HCT116 (cell line): ENCODE measurements at regions not wholly inside any gene's neighbourhood (a gene's known extent, or its start where the extent isn't known, plus 50 kb on each side); places are given as distances from the start of the nearest gene placed in this dataset.

Source experiments
- ATAC-seq: fragments of 200-7000 bp; cut with Tn5 transposase; 2 replicates; pipeline ENCODE4 v1.9.1; 2020; ENCODE audit warnings: mild to moderate bottlenecking, moderate library complexity
- BruUV-seq: library from RNA; stranded (reverse); fragments of 400-500 nt; replicated peaks from 2 replicates; lab custom pipeline; 2021; lab: Mats Ljungman, UMichigan
- CTCF ChIA-PET: fragments of 300-600 bp; sonication (Branson Sonifier 250); formaldehyde crosslinking; loops from one replicate; lab custom pipeline; 2021; ENCODE audit warnings: antibody characterized with exemption; lab: Charles Lee
- POLR2A ChIA-PET: fragments of 300-600, 350-600 bp; sonication (Branson Sonifier 250); formaldehyde crosslinking; loops from one replicate; lab custom pipeline; 2021; ENCODE audit warnings: antibody characterized with exemption; lab: Charles Lee
- RAD21 ChIA-PET, 2 experiments: fragments of 300-600 bp; sonication (Branson Sonifier 250); formaldehyde crosslinking; loops; one replicate each; lab custom pipeline; 2023; ENCODE audit warnings: low total read pairs in 2 of 2; ENCODE audit not compliant: uncharacterized antibody in 2 of 2, unreplicated experiment in 2 of 2, low non-redundant PET in 1 of 2; lab: Charles Lee
- DNase-seq: peaks from one replicate; pipeline ENCODE4 v3.0.0-alpha.2; 2010; ENCODE audit warnings: low read depth, low spot score
- H2AFZ ChIP-seq: fragments of 200-600 bp; shearing (Covaris generic), sonication (generic); 2 replicates; pipeline ENCODE4 v1.6.1; 2017; ENCODE audit warnings: low read depth, mixed run types, mixed read lengths, antibody characterized with exemption, low read length; ENCODE audit not compliant: poor library complexity, severe bottlenecking
- H3K27ac ChIP-seq: 2 replicates; pipeline ENCODE4 v1.5.1; 2012; ENCODE audit warnings: low read depth, low read length
- H3K27me3 ChIP-seq: fragments of 200-600 bp; sonication (generic); 2 replicates; pipeline ENCODE4 v1.6.1; 2016; ENCODE audit warnings: mixed run types, low read length, mixed read lengths; ENCODE audit not compliant: insufficient read depth
- H3K36me3 ChIP-seq, 2 experiments: fragments of 200-500 bp in 1 of 2; fragments of 200-600 bp in 1 of 2; sonication (Bioruptor generic) in 1 of 2; sonication (generic) in 1 of 2; 2 replicates each; pipeline versions ENCODE4 v1.5.1 to v1.6.1; 2014 to 2016; ENCODE audit warnings: low read length in 2 of 2, inconsistent platforms in 1 of 2, mixed read lengths in 1 of 2, mixed run types in 1 of 2; ENCODE audit not compliant: insufficient read depth in 2 of 2, control insufficient read depth in 1 of 2
- H3K4me1 ChIP-seq, 2 experiments: fragments of 200-600 bp in 1 of 2; sonication (generic) in 1 of 2; 2 replicates each; pipeline versions ENCODE4 v1.5.1 to v1.6.1; 2012 to 2017; ENCODE audit warnings: low read length in 2 of 2, inconsistent platforms in 1 of 2, mild to moderate bottlenecking in 1 of 2, mixed read lengths in 1 of 2, mixed run types in 1 of 2, moderate library complexity in 1 of 2; ENCODE audit not compliant: insufficient read depth in 2 of 2, control insufficient read depth in 1 of 2
- H3K4me2 ChIP-seq: fragments of 200-600 bp; sonication (generic); 2 replicates; pipeline ENCODE4 v1.6.1; 2017; ENCODE audit warnings: mixed run types, low read length, mixed read lengths
- H3K4me3 ChIP-seq, 2 experiments: fragments of 200-600 bp in 1 of 2; sonication (generic) in 1 of 2; replicated peaks in 1 of 2; 2 replicates each; pipeline ENCODE4 v1.5.1; 2011 to 2016; ENCODE audit warnings: low read length in 2 of 2, control low read depth in 1 of 2, low read depth in 1 of 2, mild to moderate bottlenecking in 1 of 2, mixed read lengths in 1 of 2, mixed run types in 1 of 2
- H3K79me2 ChIP-seq: fragments of 200-600 bp; sonication (generic); 2 replicates; pipeline ENCODE4 v1.6.1; 2017; ENCODE audit warnings: mild to moderate bottlenecking, mixed run types, low read length, moderate library complexity, mixed read lengths; ENCODE audit not compliant: insufficient read depth
- H3K9ac ChIP-seq: fragments of 200-600 bp; sonication (generic); 2 replicates; pipeline ENCODE4 v1.6.1; 2016; ENCODE audit warnings: low read length, mixed read lengths
- H3K9me2 ChIP-seq: fragments of 200-600 bp; sonication (generic), shearing (Covaris generic); 2 replicates; pipeline ENCODE4 v1.6.1; 2017; ENCODE audit warnings: mixed run types, mild to moderate bottlenecking, moderate library complexity; ENCODE audit not compliant: insufficient read depth
- H3K9me3 ChIP-seq, 2 experiments: fragments of 200-500 bp in 1 of 2; fragments of 200-600 bp in 1 of 2; sonication (Bioruptor generic) in 1 of 2; sonication (generic) in 1 of 2; 2 replicates each; pipeline ENCODE4 v1.6.1; 2014 to 2017; ENCODE audit warnings: low read length in 2 of 2, mixed read lengths in 2 of 2, inconsistent platforms in 1 of 2, low read depth in 1 of 2, mild to moderate bottlenecking in 1 of 2, mixed run types in 1 of 2, moderate library complexity in 1 of 2; ENCODE audit not compliant: control insufficient read depth in 1 of 2, insufficient read depth in 1 of 2
- H4K20me1 ChIP-seq: fragments of 200-600 bp; sonication (generic), shearing (Covaris generic); 2 replicates; pipeline ENCODE4 v1.6.1; 2017; ENCODE audit warnings: mixed run types, mild to moderate bottlenecking, moderate library complexity; ENCODE audit not compliant: insufficient read depth
- CBX3 ChIP-seq: IDR thresholded peaks from 2 replicates; pipeline ENCODE4 v1.6.1; 2012; ENCODE audit warnings: low read depth
- CEBPB ChIP-seq: IDR thresholded peaks from 2 replicates; pipeline ENCODE4 v1.6.1; 2012; ENCODE audit warnings: low read depth
- EGR1 ChIP-seq: IDR thresholded peaks from 2 replicates; pipeline ENCODE4 v1.6.1; 2012; ENCODE audit warnings: low read depth
- ELF1 ChIP-seq: IDR thresholded peaks from 2 replicates; pipeline ENCODE4 v1.6.1; 2012; ENCODE audit warnings: low read depth, borderline replicate concordance
- EZH2 ChIP-seq: fragments of 200-600 bp; sonication (generic); IDR thresholded peaks from 2 replicates; pipeline ENCODE4 v1.6.1; 2017; ENCODE audit warnings: antibody characterized with exemption, mixed run types
- FOSL1 ChIP-seq: IDR thresholded peaks from 2 replicates; pipeline ENCODE4 v1.6.1; 2012; ENCODE audit warnings: low read depth
- JUND ChIP-seq: IDR thresholded peaks from 2 replicates; pipeline ENCODE4 v1.6.1; 2012
- RAD21 ChIP-seq: IDR thresholded peaks from 2 replicates; pipeline ENCODE4 v1.6.1; 2012; ENCODE audit warnings: low read depth, mild to moderate bottlenecking
- SP1 ChIP-seq: IDR thresholded peaks from 2 replicates; pipeline ENCODE4 v1.6.1; 2012; ENCODE audit warnings: low read depth
- ZNF274 ChIP-seq: fragments of 200-500 bp; sonication (Bioruptor generic); IDR thresholded peaks from 2 replicates; pipeline ENCODE4 v1.6.1; 2014; ENCODE audit warnings: mild to moderate bottlenecking, low read depth, low read length, inconsistent platforms
- intact Hi-C: fragments of 100-400 bp; cut with micrococcal nuclease; formaldehyde crosslinking; loops from 2 replicates; pipeline ENCODE4 v1.10.0; 2022
- TF ChIP-seq, protein P1 (sequence below): IDR thresholded peaks from 2 replicates; pipeline ENCODE4 v1.6.1; 2012
- TF ChIP-seq, protein P2 (sequence below): IDR thresholded peaks from 2 replicates; pipeline ENCODE4 v1.6.1; 2012; ENCODE audit warnings: low read depth
- TF ChIP-seq, protein P3 (sequence below): IDR thresholded peaks from 2 replicates; pipeline ENCODE4 v1.6.1; 2012

DNA sequence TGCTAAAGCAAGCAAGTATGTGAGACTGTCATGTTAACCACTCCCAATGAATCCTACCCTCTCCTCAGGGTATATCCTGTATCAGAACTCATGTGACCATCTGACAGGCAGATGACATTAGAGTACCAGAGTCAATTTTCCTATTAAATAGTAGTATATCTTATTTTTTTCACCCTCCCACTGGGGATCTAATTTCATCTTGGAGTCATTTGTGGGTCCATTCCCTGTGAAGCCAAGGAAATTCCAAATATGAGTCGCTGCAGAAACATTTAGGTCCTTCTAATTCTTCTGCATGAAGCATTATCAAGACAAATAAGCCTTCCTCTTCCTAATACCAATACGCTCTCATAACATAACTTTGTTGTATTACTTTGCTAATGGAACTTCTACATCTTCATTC is 52.2 kb upstream of the BLTP1 start (continued):
- TF ChIP-seq CEBPB = no peak
- TF ChIP-seq, protein P1, sequence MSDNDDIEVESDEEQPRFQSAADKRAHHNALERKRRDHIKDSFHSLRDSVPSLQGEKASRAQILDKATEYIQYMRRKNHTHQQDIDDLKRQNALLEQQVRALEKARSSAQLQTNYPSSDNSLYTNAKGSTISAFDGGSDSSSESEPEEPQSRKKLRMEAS = no peak

DNA sequence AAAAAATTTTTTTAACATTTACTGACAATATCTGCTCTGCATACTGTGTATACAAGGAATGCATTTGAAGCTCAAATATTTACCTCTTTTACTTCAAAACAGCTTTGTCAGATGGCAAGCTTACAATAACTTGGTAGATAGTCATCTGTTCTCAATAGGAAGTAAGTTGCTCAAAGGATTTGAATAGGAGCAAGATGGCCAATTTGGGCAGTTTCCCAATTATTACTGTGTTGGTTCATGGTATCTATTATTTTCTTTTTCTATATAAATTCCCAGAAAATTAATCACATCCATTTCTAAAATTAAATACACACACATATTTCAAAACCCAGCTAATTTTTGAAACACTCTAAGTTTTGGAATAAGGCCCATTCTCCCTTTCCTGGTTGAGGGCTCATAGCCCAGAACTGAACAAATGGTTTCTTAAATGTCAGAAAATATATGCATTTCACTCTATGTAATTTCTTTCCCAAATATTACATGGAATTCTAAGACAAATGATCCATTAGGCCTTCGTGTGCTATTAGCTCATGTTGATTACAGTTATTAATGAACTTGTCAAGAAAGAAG is 60.2 kb upstream of the BLTP1 start:
- POLR2A ChIA-PET = no interaction called here
- intact Hi-C loops = no loop called here
- CTCF ChIA-PET = no interaction called here

More for the DNA sequence above, 60.2 kb upstream of the BLTP1 start:
- no peaks in the 10 kb centered on the region for H3K9me3 ChIP-seq
- H3K4me1 ChIP-seq = no peaks in the 10 kb centered on the region
- H2AFZ ChIP-seq = no peak overlapping the region
- no peaks in the 10 kb centered on the region for H4K20me1 ChIP-seq
- no peak overlapping the region for H3K4me3 ChIP-seq
- ATAC-seq (no peak), DNase-seq (no peak)
- BruUV-seq = no TSS peak
- TF ChIP-seq FOSL1 (no peak), CBX3 (no peak), ELF1 (no peak), EGR1 (no peak), ZNF274 (no peak), SP1 (no peak), CEBPB (no peak), EZH2 (no peak), RAD21 (no peak), JUND (no peak)
- TF ChIP-seq, protein P2, sequence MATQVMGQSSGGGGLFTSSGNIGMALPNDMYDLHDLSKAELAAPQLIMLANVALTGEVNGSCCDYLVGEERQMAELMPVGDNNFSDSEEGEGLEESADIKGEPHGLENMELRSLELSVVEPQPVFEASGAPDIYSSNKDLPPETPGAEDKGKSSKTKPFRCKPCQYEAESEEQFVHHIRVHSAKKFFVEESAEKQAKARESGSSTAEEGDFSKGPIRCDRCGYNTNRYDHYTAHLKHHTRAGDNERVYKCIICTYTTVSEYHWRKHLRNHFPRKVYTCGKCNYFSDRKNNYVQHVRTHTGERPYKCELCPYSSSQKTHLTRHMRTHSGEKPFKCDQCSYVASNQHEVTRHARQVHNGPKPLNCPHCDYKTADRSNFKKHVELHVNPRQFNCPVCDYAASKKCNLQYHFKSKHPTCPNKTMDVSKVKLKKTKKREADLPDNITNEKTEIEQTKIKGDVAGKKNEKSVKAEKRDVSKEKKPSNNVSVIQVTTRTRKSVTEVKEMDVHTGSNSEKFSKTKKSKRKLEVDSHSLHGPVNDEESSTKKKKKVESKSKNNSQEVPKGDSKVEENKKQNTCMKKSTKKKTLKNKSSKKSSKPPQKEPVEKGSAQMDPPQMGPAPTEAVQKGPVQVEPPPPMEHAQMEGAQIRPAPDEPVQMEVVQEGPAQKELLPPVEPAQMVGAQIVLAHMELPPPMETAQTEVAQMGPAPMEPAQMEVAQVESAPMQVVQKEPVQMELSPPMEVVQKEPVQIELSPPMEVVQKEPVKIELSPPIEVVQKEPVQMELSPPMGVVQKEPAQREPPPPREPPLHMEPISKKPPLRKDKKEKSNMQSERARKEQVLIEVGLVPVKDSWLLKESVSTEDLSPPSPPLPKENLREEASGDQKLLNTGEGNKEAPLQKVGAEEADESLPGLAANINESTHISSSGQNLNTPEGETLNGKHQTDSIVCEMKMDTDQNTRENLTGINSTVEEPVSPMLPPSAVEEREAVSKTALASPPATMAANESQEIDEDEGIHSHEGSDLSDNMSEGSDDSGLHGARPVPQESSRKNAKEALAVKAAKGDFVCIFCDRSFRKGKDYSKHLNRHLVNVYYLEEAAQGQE = no peak
- TF ChIP-seq, protein P1 = no peak
- TF ChIP-seq, protein P3, sequence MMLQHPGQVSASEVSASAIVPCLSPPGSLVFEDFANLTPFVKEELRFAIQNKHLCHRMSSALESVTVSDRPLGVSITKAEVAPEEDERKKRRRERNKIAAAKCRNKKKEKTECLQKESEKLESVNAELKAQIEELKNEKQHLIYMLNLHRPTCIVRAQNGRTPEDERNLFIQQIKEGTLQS = no peak
- no peaks in the 10 kb centered on the region for H3K79me2 ChIP-seq
- RAD21 ChIA-PET = no interaction called here
- no peak overlapping the region for H3K27ac ChIP-seq
- no peak overlapping the region for H3K9ac ChIP-seq
- H3K36me3 ChIP-seq = no peaks in the 10 kb centered on the region
- no peaks in the 10 kb centered on the region for H3K9me2 ChIP-seq
- H3K27me3 ChIP-seq = no peaks in the 10 kb centered on the region
- no peak overlapping the region for H3K4me2 ChIP-seq
